ENCODE measurements at regions not wholly inside any gene's neighbourhood (a gene's known extent, or its start where the extent isn't known, plus 50 kb on each side); places are given as distances from the start of the nearest gene placed in this dataset.

DNA sequence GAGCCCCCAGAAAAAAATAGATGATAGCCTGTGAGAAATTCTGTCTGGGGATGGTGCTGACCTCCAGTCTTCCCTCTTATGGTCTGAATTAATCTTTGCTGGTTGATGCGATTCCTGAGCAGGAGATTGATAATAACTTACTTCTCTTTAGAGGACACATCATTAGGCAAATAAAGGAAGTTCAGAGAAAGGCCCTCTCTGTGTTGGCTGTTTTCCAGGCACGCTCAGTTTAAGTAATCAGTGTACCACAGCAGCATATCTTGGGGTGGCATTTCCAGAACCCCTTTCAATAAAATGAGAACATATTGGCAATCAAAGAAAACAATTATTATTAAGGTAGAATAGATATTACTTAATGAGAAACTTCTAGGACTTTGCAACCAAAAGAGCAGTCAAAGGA is 1129.3 kb upstream of the RAG2 start:
- intact Hi-C loops (cut with DNase I) = no loop called here
- Histone ChIP-seq H3K36me3 (no peaks in the 10 kb centered on the region), H3K4me3 (no peak overlapping the region), H3K27me3 (peaks cover 2% of the 10 kb centered on the region), H3K9me3 (no peaks in the 10 kb centered on the region), H3K27ac (no peak overlapping the region), H3K4me1 (ENCODE audit: insufficient read depth) (no peaks in the 10 kb centered on the region)
- TF ChIP-seq, protein P1, sequence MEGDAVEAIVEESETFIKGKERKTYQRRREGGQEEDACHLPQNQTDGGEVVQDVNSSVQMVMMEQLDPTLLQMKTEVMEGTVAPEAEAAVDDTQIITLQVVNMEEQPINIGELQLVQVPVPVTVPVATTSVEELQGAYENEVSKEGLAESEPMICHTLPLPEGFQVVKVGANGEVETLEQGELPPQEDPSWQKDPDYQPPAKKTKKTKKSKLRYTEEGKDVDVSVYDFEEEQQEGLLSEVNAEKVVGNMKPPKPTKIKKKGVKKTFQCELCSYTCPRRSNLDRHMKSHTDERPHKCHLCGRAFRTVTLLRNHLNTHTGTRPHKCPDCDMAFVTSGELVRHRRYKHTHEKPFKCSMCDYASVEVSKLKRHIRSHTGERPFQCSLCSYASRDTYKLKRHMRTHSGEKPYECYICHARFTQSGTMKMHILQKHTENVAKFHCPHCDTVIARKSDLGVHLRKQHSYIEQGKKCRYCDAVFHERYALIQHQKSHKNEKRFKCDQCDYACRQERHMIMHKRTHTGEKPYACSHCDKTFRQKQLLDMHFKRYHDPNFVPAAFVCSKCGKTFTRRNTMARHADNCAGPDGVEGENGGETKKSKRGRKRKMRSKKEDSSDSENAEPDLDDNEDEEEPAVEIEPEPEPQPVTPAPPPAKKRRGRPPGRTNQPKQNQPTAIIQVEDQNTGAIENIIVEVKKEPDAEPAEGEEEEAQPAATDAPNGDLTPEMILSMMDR (IDR thresholded peaks at IDR 0.05) = no peak
- TF ChIP-seq POLR2A (IDR thresholded peaks at IDR 0.05) (no peak), EP300 (IDR thresholded peaks at IDR 0.05) (no peak)
- 51 to 59% (median 54%) methylated on average over 2 of the region's 2 CpGs for WGBS, 3 donors
- no peak for DNase-seq

DNA sequence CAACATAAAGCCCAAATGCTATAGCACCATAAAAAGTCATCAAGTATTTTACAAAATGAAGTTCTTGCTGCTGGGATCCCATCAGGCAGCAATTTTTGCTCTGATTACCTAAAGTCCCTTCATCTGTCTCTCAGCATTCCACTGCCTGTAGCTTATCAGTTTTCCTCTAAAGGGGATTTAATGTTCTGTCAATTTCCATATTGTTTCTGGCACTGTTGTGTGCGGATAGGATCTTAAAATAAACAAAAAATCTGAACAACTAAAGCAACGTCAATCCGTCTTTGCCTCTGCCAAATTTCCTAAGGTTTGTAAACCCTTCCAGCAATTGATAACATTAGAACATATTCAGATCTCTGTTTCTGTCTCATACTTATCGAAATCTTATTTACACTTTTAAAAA is 1126.3 kb upstream of the RAG2 start:
- 68 to 73% (median 69%) methylated on average over 4 of the region's 4 CpGs for WGBS, 3 donors
- no peaks in the 10 kb centered on the region for H3K36me3 ChIP-seq
- H3K27ac ChIP-seq = no peak overlapping the region
- no peak overlapping the region for H3K4me3 ChIP-seq
- H3K4me1 ChIP-seq (ENCODE audit: insufficient read depth) = no peaks in the 10 kb centered on the region
- TF ChIP-seq POLR2A (IDR thresholded peaks at IDR 0.05) (no peak), EP300 (IDR thresholded peaks at IDR 0.05) (no peak)
- TF ChIP-seq, protein P1 (IDR thresholded peaks at IDR 0.05) = no peak
- no peaks in the 10 kb centered on the region for H3K27me3 ChIP-seq
- intact Hi-C loops (cut with DNase I) = no loop called here
- no peaks in the 10 kb centered on the region for H3K9me3 ChIP-seq
- DNase-seq = no peak

DNA sequence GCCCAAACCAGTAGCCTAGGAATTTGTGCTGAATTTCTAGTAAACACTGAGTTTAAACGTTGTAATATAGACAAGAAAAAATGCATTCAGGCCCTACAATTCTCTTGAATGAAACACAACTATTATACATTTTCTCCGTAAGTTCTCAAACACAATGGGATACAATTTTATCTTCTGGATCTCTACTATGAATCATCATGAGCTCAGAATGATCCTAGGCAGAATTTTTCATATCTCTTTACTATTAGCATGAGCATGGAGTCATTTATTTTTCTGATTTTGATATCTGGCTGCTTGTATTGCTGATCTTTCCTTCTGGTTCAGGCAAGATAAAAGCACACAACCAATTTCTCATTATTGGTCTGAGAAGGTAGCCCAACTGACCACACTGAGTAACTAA is 1123.4 kb upstream of the RAG2 start:
- TF ChIP-seq POLR2A (IDR thresholded peaks at IDR 0.05) = no peak
- no peak for TF ChIP-seq EP300 (IDR thresholded peaks at IDR 0.05)
- TF ChIP-seq, protein P1 (IDR thresholded peaks at IDR 0.05) = no peak
- H3K4me3 ChIP-seq = no peak overlapping the region
- 86 to 87% (median 86%) methylated on average over 2 of the region's 2 CpGs for WGBS, 3 donors

DNA sequence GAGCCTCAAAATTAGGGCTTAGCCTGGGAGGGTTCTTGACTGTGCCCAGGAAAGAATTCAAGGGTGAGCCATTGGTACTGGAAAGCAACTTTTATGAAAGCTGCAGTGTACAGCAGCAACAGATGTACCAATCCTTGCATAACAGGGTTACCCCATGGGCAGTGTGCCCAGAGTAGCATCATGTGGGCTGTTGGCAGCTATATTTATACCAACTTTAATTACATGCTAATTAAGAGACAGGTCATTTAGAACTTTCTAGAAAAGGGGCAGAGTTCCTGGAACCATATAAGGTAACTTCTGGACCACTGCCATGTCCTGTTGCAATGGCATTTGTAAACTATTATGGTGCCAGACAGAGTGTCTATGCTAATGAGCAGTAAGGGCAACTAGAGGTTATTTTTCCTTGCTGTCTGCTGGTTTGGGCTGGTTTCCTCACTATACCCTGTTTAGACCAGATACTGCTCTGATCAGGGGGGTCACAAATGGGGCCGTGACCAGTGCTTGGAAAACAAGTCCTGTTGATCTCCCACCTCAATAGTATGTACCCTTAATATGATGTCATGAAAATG is 1120.5 kb upstream of the RAG2 start:
- intact Hi-C loops (cut with DNase I) = no loop called here
- 74 to 91% (median 76%) methylated on average over 1 of the region's 1 CpG for WGBS, 3 donors
- H3K36me3 ChIP-seq = no peaks in the 10 kb centered on the region

More for the DNA sequence above, 1123.4 kb upstream of the RAG2 start:
- Histone ChIP-seq H3K36me3 (no peaks in the 10 kb centered on the region), H3K27ac (no peak overlapping the region), H3K9me3 (no peaks in the 10 kb centered on the region), H3K4me1 (ENCODE audit: insufficient read depth) (no peaks in the 10 kb centered on the region), H3K27me3 (no peaks in the 10 kb centered on the region)
- intact Hi-C loops (cut with DNase I) = no loop called here
- DNase-seq = no peak

More for the DNA sequence above, 1120.5 kb upstream of the RAG2 start:
- H3K9me3 ChIP-seq = no peaks in the 10 kb centered on the region
- H3K4me3 ChIP-seq = no peak overlapping the region
- no peaks in the 10 kb centered on the region for H3K27me3 ChIP-seq
- DNase-seq = no peak
- no peak for TF ChIP-seq POLR2A (IDR thresholded peaks at IDR 0.05)
- TF ChIP-seq, protein P1 (IDR thresholded peaks at IDR 0.05) = no peak
- no peak for TF ChIP-seq EP300 (IDR thresholded peaks at IDR 0.05)
- H3K27ac ChIP-seq = no peak overlapping the region
- H3K4me1 ChIP-seq (ENCODE audit: insufficient read depth) = no peaks in the 10 kb centered on the region

Data from ovary (tissue), 7 donors.